Stimulated activated naive CD8-positive, alpha-beta T cell treated with anti-CD3 and anti-CD28 coated beads, Interleukin-15, Interleukin-2, amounts not matched to agents 100 ng/mL and 50 ng/mL, for 24 hours (primary cell): ENCODE measurements at regions not wholly inside any gene's neighbourhood (a gene's known extent, or its start where the extent isn't known, plus 50 kb on each side); places are given as distances from the start of the nearest gene placed in this dataset.

Source experiments
- H3K27ac Mint-ChIP-seq: one replicate; pipeline ENCODE4 v1.8.0; 2021; ENCODE audit warnings: mild to moderate bottlenecking, mixed read lengths
- H3K27me3 Mint-ChIP-seq: one replicate; pipeline ENCODE4 v1.8.0; 2021; ENCODE audit warnings: mixed read lengths
- H3K36me3 Mint-ChIP-seq: one replicate; pipeline ENCODE4 v1.8.0; 2021; ENCODE audit warnings: low read depth, mixed read lengths
- H3K4me1 Mint-ChIP-seq: one replicate; pipeline ENCODE4 v1.8.0; 2021; ENCODE audit warnings: low read depth, mixed read lengths
- H3K4me3 Mint-ChIP-seq: one replicate; pipeline ENCODE4 v1.8.0; 2021; ENCODE audit warnings: mild to moderate bottlenecking, mixed read lengths
- H3K9me3 Mint-ChIP-seq: one replicate; pipeline ENCODE4 v1.8.0; 2021; ENCODE audit warnings: mixed read lengths

- no peak overlapping the region for H3K4me3 Mint-ChIP-seq
- no peak overlapping the region for H3K27ac Mint-ChIP-seq
- H3K4me1 Mint-ChIP-seq = no peaks in the 10 kb centered on the region
- H3K9me3 Mint-ChIP-seq = no peaks in the 10 kb centered on the region
- no peaks in the 10 kb centered on the region for H3K36me3 Mint-ChIP-seq
- no peaks in the 10 kb centered on the region for H3K27me3 Mint-ChIP-seq
These were observed 191.7 kb upstream of the SERP2 start for GRCh38 chr13:44181931-44182330.

- H3K36me3 Mint-ChIP-seq = no peaks in the 10 kb centered on the region
- no peaks in the 10 kb centered on the region for H3K4me1 Mint-ChIP-seq
- H3K4me3 Mint-ChIP-seq = no peak overlapping the region
- H3K9me3 Mint-ChIP-seq = no peaks in the 10 kb centered on the region
- no peaks in the 10 kb centered on the region for H3K27me3 Mint-ChIP-seq
- H3K27ac Mint-ChIP-seq = no peak overlapping the region
These were observed 188.9 kb upstream of the SERP2 start for GRCh38 chr13:44184740-44185139.

- no peak overlapping the region for H3K27ac Mint-ChIP-seq
- H3K4me3 Mint-ChIP-seq = no peak overlapping the region
- peaks cover 3% of the 10 kb centered on the region for H3K9me3 Mint-ChIP-seq
- peaks cover 8% of the 10 kb centered on the region for H3K27me3 Mint-ChIP-seq
- H3K36me3 Mint-ChIP-seq = no peaks in the 10 kb centered on the region
- H3K4me1 Mint-ChIP-seq = peaks cover 5% of the 10 kb centered on the region
These were observed 185.4 kb upstream of the SERP2 start for GRCh38 chr13:44188257-44188656.

DNA sequence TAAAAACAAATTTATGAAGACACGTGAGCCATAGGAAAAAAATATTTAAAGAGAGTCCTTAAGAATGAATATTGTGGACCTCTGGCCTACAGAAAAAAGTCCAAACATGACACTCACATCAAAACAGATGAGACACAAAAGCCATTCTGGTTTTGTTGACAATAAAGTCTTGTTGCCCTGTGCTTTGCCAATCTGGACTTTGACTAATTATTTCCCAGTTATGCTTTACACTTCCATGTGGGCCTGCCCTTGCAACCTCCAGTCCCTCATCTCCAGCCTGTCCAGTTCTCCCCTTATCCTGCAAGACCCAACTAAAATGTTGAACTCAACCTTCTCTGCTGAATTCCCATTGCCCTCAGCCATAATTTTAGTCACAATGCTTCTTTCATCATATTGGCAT is 184.5 kb upstream of the SERP2 start:
- H3K27ac Mint-ChIP-seq = no peak overlapping the region
- peaks cover 5% of the 10 kb centered on the region for H3K4me1 Mint-ChIP-seq
- H3K4me3 Mint-ChIP-seq = no peak overlapping the region
- H3K27me3 Mint-ChIP-seq = peaks cover 11% of the 10 kb centered on the region
- H3K36me3 Mint-ChIP-seq = no peaks in the 10 kb centered on the region
- H3K9me3 Mint-ChIP-seq = peaks cover 3% of the 10 kb centered on the region

DNA sequence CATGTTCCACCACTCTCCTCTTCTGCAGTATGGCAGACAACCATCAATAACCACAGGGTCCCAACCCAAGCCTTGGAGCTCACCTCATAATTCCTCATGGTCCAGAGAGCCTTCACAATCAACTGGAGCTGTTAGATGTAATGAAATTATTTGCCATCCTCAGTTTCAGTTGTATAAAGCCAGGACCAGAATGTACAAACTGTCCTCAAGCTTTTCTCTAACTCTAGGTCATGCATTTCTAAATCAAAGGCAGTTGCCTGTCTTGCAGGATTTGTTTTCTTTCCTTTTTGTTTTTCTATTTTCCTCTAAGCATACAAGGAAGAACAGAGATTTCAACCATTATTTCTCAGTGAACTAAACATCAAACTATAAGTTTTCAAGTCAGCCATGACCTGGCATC is 182.5 kb upstream of the SERP2 start:
- H3K4me1 Mint-ChIP-seq = peaks cover 15% of the 10 kb centered on the region
- no peaks in the 10 kb centered on the region for H3K36me3 Mint-ChIP-seq
- peaks cover 3% of the 10 kb centered on the region for H3K9me3 Mint-ChIP-seq
- H3K27ac Mint-ChIP-seq = no peak overlapping the region
- peaks cover 19% of the 10 kb centered on the region for H3K27me3 Mint-ChIP-seq
- no peak overlapping the region for H3K4me3 Mint-ChIP-seq

DNA sequence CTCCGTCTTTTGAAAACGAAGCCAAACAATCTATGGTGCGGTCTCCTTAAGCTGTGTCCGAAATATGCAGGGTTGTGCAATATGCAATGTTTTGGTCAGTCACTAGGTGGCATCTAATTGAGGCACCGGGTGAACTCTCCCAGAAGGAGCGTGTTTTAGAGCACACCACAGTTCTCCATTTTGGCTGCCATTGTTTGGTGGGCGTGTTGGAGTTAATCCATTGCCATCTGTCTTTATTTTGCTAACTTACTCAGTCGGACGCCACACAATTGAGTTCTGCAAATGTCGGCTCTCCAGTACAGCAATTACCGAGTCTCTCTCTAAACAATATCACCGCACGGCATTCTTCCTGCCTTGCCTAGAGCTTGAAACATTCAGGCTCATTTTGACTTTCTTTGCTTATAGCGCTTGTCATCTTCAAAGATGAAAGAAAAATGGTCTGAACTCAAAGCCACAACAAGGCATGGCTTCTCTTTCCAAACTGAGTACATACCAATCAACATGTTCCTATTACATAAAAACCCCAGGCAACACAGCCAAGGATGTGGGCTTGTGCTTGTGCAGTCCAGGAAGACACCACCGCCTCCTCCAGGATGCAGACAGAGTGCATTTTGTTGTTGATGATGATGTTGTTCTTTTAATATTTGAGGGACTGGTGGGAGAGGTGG is 182.0 kb upstream of the SERP2 start:
- Mint-ChIP-seq H3K36me3 (no peaks in the 10 kb centered on the region), H3K27me3 (peaks cover 19% of the 10 kb centered on the region), H3K4me1 (peaks cover 20% of the 10 kb centered on the region), H3K9me3 (peaks cover 3% of the 10 kb centered on the region), H3K27ac (no peak overlapping the region), H3K4me3 (no peak overlapping the region)

DNA sequence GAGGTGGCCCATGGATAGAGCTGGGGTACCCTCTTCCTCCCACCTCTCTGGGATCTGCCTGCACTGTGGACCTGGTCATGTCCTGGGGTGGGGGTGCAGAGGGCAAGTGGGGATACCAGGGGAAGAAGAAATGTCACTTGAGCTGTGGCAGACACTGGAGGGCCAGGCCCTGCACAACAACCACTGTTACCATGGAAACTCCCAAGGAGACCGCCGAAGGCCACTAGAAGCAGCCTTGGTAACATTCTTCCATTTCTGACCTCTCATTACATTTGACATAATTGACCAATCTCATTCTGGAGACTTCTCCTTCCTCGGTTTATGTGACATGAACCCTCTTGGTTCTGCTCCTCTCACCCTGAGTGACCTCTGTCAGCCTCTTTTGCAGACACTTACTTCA is 179.9 kb upstream of the SERP2 start:
- no peak overlapping the region for H3K4me3 Mint-ChIP-seq
- H3K27me3 Mint-ChIP-seq = peaks cover 19% of the 10 kb centered on the region
- peaks cover 3% of the 10 kb centered on the region for H3K9me3 Mint-ChIP-seq
- no peak overlapping the region for H3K27ac Mint-ChIP-seq
- H3K36me3 Mint-ChIP-seq = no peaks in the 10 kb centered on the region
- H3K4me1 Mint-ChIP-seq = peaks cover 40% of the 10 kb centered on the region

DNA sequence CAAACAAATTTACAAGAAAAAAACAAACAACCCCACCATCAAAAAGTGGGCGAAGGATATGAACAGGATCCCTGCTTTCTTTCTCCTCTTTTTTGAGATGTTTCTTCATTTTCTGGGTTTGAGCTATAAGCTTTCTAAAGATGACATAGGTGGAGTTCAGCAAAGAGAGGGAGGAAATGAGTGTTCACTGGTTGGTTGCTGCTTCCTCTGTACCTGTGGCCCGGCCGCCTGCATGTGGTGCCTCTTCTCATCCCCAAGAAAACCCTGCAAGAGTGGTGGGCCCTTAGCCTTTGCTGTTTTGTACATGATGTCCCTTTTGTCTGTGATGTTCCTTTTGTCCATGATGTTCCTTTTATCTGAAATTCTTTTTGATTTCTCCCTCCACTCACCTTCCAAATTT is 178.4 kb upstream of the SERP2 start:
- peak overlapping the region; percentile 24 for H3K27ac Mint-ChIP-seq
- no peaks in the 10 kb centered on the region for H3K36me3 Mint-ChIP-seq
- H3K4me3 Mint-ChIP-seq = no peak overlapping the region
- peaks cover 25% of the 10 kb centered on the region for H3K27me3 Mint-ChIP-seq
- peaks cover 3% of the 10 kb centered on the region for H3K9me3 Mint-ChIP-seq
- peaks cover 44% of the 10 kb centered on the region for H3K4me1 Mint-ChIP-seq

DNA sequence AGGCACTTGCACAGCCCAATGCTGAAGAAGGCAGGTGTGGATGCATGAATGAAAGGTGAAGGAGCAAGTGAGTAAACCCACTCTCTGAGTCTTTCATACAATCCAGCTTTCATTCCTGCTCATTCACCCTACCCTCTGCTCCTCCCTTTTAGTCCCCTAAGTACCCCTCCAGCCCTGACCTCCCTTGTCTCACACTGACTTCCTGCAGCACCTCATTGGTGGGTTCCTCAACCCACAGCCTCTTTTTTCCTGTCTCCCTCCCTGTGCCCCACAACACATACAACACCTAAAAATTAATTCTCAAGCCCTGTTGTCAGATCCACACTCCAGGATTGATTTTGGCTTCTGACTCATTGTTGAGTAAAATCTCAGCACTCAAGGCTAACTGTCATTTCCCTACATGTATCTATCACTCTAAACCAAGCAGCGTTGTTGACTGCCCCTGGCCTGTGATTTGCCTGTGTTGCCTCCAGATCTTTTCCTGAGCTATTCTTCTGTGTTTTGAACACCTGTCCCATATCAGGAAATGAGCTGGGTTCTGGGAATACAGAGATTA is 177.3 kb upstream of the SERP2 start:
- Mint-ChIP-seq H3K27me3 (peaks cover 27% of the 10 kb centered on the region), H3K4me3 (no peak overlapping the region), H3K4me1 (peaks cover 44% of the 10 kb centered on the region), H3K36me3 (no peaks in the 10 kb centered on the region), H3K9me3 (peaks cover 3% of the 10 kb centered on the region), H3K27ac (no peak overlapping the region)

GRCh38 chr13:44197791-44198770 is 175.5 kb upstream of the SERP2 start:
- peak overlapping the region; percentile 40 for H3K4me3 Mint-ChIP-seq
- H3K9me3 Mint-ChIP-seq = no peaks in the 10 kb centered on the region
- no peaks in the 10 kb centered on the region for H3K36me3 Mint-ChIP-seq
- peaks cover 39% of the 10 kb centered on the region for H3K4me1 Mint-ChIP-seq
- peak overlapping the region; percentile 85 for H3K27ac Mint-ChIP-seq
- peaks cover 25% of the 10 kb centered on the region for H3K27me3 Mint-ChIP-seq

DNA sequence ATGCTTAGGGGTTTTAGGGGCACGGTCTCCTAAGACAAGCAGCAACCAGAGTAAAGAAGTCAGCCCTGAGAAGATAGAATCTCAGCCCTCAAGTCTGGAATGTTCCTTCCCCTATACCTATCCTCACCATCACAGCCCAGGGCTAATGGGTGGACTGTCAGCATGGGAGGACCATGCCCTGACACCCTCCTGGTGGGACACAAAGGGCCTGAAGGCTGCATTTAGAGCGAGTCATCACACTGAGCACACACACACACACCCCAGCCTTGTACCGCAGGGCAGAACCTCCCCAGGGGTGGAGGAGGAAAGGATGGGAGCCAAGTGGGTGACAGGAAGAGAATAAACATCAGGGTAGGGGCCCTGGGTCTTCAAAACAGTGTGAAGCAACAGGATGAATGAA is 174.8 kb upstream of the SERP2 start:
- H3K9me3 Mint-ChIP-seq = no peaks in the 10 kb centered on the region
- peaks cover 39% of the 10 kb centered on the region for H3K4me1 Mint-ChIP-seq
- H3K4me3 Mint-ChIP-seq = no peak overlapping the region
- no peaks in the 10 kb centered on the region for H3K36me3 Mint-ChIP-seq
- peaks cover 25% of the 10 kb centered on the region for H3K27me3 Mint-ChIP-seq
- H3K27ac Mint-ChIP-seq = no peak overlapping the region

GRCh38 chr13:44199627-44200207 is 173.9 kb upstream of the SERP2 start:
- H3K27ac Mint-ChIP-seq = no peak overlapping the region
- peaks cover 31% of the 10 kb centered on the region for H3K27me3 Mint-ChIP-seq
- H3K36me3 Mint-ChIP-seq = no peaks in the 10 kb centered on the region
- H3K4me1 Mint-ChIP-seq = peaks cover 39% of the 10 kb centered on the region
- H3K9me3 Mint-ChIP-seq = no peaks in the 10 kb centered on the region
- H3K4me3 Mint-ChIP-seq = no peak overlapping the region

DNA sequence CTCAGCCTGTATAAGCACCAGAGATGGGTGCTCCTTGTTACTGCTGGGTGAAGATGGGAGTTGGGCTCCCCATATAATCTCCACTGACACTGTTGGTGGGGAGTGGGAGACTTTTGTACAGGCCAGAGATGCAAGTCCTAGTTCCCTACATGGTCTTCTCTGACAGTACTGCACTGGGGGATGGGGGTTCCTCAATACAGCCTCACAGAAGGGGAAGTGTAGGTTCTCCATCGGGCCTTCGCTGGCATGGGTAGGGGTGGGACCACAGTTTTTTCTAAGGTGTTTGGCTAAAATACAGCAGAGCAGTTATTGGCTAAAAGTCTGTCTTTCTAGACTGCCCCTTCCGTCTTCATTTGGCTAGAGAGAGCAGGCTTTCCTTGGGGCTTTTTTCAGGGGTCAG is 167.2 kb upstream of the SERP2 start:
- H3K4me3 Mint-ChIP-seq = no peak overlapping the region
- H3K36me3 Mint-ChIP-seq = no peaks in the 10 kb centered on the region
- no peak overlapping the region for H3K27ac Mint-ChIP-seq
- peaks cover 4% of the 10 kb centered on the region for H3K9me3 Mint-ChIP-seq
- no peaks in the 10 kb centered on the region for H3K4me1 Mint-ChIP-seq
- H3K27me3 Mint-ChIP-seq = peaks cover 17% of the 10 kb centered on the region

- H3K27me3 Mint-ChIP-seq = peaks cover 15% of the 10 kb centered on the region
- H3K4me3 Mint-ChIP-seq = no peak overlapping the region
- no peaks in the 10 kb centered on the region for H3K4me1 Mint-ChIP-seq
- no peak overlapping the region for H3K27ac Mint-ChIP-seq
- H3K36me3 Mint-ChIP-seq = no peaks in the 10 kb centered on the region
- H3K9me3 Mint-ChIP-seq = peaks cover 4% of the 10 kb centered on the region
These were observed 166.1 kb upstream of the SERP2 start for GRCh38 chr13:44207476-44207875.

GRCh38 chr13:44210525-44210924 is 163.1 kb upstream of the SERP2 start:
- Mint-ChIP-seq H3K36me3 (no peaks in the 10 kb centered on the region), H3K27ac (no peak overlapping the region), H3K9me3 (peaks cover 4% of the 10 kb centered on the region), H3K4me3 (no peak overlapping the region), H3K27me3 (peaks cover 4% of the 10 kb centered on the region), H3K4me1 (no peaks in the 10 kb centered on the region)
